ENCODE measurements at regions not wholly inside any gene's neighbourhood (a gene's known extent, or its start where the extent isn't known, plus 50 kb on each side); places are given as distances from the start of the nearest gene placed in this dataset.

- intact Hi-C loops (cut with micrococcal nuclease; ENCODE audit: unreplicated experiment): no loop called here
- no peak for FAIRE-seq
- no TSS peak for BruUV-seq (replicated peaks)
- TF ChIP-seq ZNF776 (CRISPR knock-in tag; IDR thresholded peaks at IDR 0.05) (no peak), CEBPB (IDR thresholded peaks at IDR 0.05; ENCODE audit: borderline replicate concordance, low read depth, low read length) (no peak), BATF2 (CRISPR knock-in tag; IDR thresholded peaks at IDR 0.05) (no peak), ZSCAN29 (CRISPR knock-in tag; conservative IDR thresholded peaks at IDR 0.05) (no peak), SMARCE1 (IDR thresholded peaks at IDR 0.05; ENCODE audit: borderline replicate concordance) (no peak), ZNF136 (CRISPR knock-in tag; IDR thresholded peaks at IDR 0.05; ENCODE audit: low read depth) (no peak), ZNF703 (CRISPR knock-in tag; IDR thresholded peaks at IDR 0.05; ENCODE audit: borderline replicate concordance) (no peak), ZNF772 (CRISPR knock-in tag; IDR thresholded peaks at IDR 0.05) (no peak), MTA1 (CRISPR knock-in tag; IDR thresholded peaks at IDR 0.05; ENCODE audit: borderline replicate concordance) (no peak), ZNF615 (CRISPR knock-in tag; IDR thresholded peaks at IDR 0.05; ENCODE audit: borderline replicate concordance) (no peak), SUZ12 (IDR thresholded peaks at IDR 0.05; ENCODE audit: low read depth, low read length) (no peak), ZNF589 (CRISPR knock-in tag; conservative IDR thresholded peaks at IDR 0.05) (no peak), SMYD3 (CRISPR knock-in tag; IDR thresholded peaks at IDR 0.05) (no peak), ZSCAN5A (CRISPR knock-in tag; IDR thresholded peaks at IDR 0.05; ENCODE audit: borderline replicate concordance) (no peak), ZNF687 (CRISPR knock-in tag; IDR thresholded peaks at IDR 0.05) (no peak), ZNF510 (CRISPR knock-in tag; IDR thresholded peaks at IDR 0.05; ENCODE audit: low read depth) (no peak)
Measured at GRCh38 chr6:78749326-78749725, 118.0 kb upstream of the IRAK1BP1 start.

More at GRCh38 chr6:78749326-78749725, 118.0 kb upstream of the IRAK1BP1 start:
- no peaks in the 10 kb centered on the region for H3K4me1 ChIP-seq (ENCODE audit: insufficient read depth, low read length)
- ChIA-PET POLR2A (no interaction called here), CTCF (ENCODE audit: low intra/inter-chr PET ratio, low total read pairs) (no interaction called here)
- H3K27ac ChIP-seq (ENCODE audit: extremely low read length, insufficient read depth, low read length): no peak overlapping the region
- H3K9ac ChIP-seq (ENCODE audit: insufficient read depth, low read depth, low read length): no peak overlapping the region
- no peak for ATAC-seq
- in situ Hi-C loops (cut with HindIII; ENCODE audit: extremely low pct_ligation_motif_present, low pct_unique_long_range_greater_than_20kb): no loop called here
- H3K79me2 ChIP-seq (ENCODE audit: insufficient read depth, low read length): no peaks in the 10 kb centered on the region
- peaks cover 30% of the 10 kb centered on the region for H3K9me3 ChIP-seq (ENCODE audit: low read length)
- H3K4me3 ChIP-seq (replicated peaks in 1 of 3; ENCODE audit: insufficient read depth in 1 of 3, low read depth in 2 of 3, low read length in 3 of 3): no peak overlapping the region
- H4K20me1 ChIP-seq (ENCODE audit: insufficient read depth, low read length): no peaks in the 10 kb centered on the region
- no peak overlapping the region for H2AFZ ChIP-seq (ENCODE audit: low read length)
- H3K27me3 ChIP-seq (ENCODE audit: control insufficient read depth in 1 of 2, insufficient read depth in 2 of 2, low read length in 2 of 2): no peaks in the 10 kb centered on the region
- no peaks in the 10 kb centered on the region for H3K36me3 ChIP-seq (replicated peaks in 1 of 2; ENCODE audit: control insufficient read depth in 1 of 2, insufficient read depth in 2 of 2, low read length in 2 of 2)
- H3K4me2 ChIP-seq (ENCODE audit: low read depth, low read length): no peak overlapping the region
- DNase-seq (ENCODE audit: low spot score): no peak
